HL-60 (cell line): ENCODE measurements at regions not wholly inside any gene's neighbourhood (a gene's known extent, or its start where the extent isn't known, plus 50 kb on each side); places are given as distances from the start of the nearest gene placed in this dataset.

Source experiments
- CTCF ChIP-seq: IDR thresholded peaks from one replicate; pipeline ENCODE4 v1.5.1; 2011; ENCODE audit warnings: low read length, control low read depth, inconsistent platforms; ENCODE audit not compliant: insufficient read depth
- GABPA ChIP-seq: IDR thresholded peaks from 2 replicates; pipeline ENCODE4 v1.6.1; 2012; ENCODE audit warnings: low read depth
- POLR2AphosphoS5 ChIP-seq: IDR thresholded peaks from 2 replicates; pipeline ENCODE4 v1.6.1; 2012; ENCODE audit warnings: low read depth
- REST ChIP-seq: IDR thresholded peaks from 2 replicates; pipeline ENCODE4 v1.6.1; 2012; ENCODE audit warnings: low read depth; ENCODE audit not compliant: insufficient replicate concordance
- SPI1 ChIP-seq: IDR thresholded peaks from 2 replicates; pipeline ENCODE4 v1.6.1; 2012; ENCODE audit warnings: low read depth, mild to moderate bottlenecking, borderline replicate concordance

GRCh38 chr14:41957459-41957858 is 350.8 kb downstream of the LRFN5 start:
- no peak for TF ChIP-seq POLR2AphosphoS5
- no peak for TF ChIP-seq GABPA
- no peak for TF ChIP-seq CTCF
- TF ChIP-seq REST, result no peak
- TF ChIP-seq SPI1, result no peak
